Ovary (tissue), 7 donors: ENCODE measurements at regions not wholly inside any gene's neighbourhood (a gene's known extent, or its start where the extent isn't known, plus 50 kb on each side); places are given as distances from the start of the nearest gene placed in this dataset.
"Not testable (repeated sequence)": the region's sequence is repeated elsewhere in the genome, so short reads cannot be mapped to it uniquely, and the experiment has no call there.

ENCODE experiments used
- DNase-seq, 5 donors: peaks; one replicate each; pipeline ENCODE4 v3.0.0-alpha.2; 2019 to 2020
- H3K27ac ChIP-seq, 2 donors: fragments of 200-600 bp; one replicate each; pipeline versions ENCODE4 v1.5.1 to v1.8.0; 2019 to 2022
- H3K27me3 ChIP-seq: fragments of 200-600 bp; one replicate; pipeline ENCODE4 v1.8.0; 2022
- H3K36me3 ChIP-seq: fragments of 200-600 bp; sonication (generic); one replicate; pipeline ENCODE4 v1.5.1; 2019
- H3K4me1 ChIP-seq: one replicate; pipeline ENCODE4 v1.8.1; 2013; ENCODE audit warnings: mild to moderate bottlenecking, moderate library complexity; ENCODE audit not compliant: insufficient read depth
- H3K4me3 ChIP-seq: fragments of 200-600 bp; sonication (generic); one replicate; pipeline ENCODE4 v1.5.1; 2017
- H3K9me3 ChIP-seq, 2 donors: fragments of 200-600 bp in 1 of 2; sonication (generic) in 1 of 2; one replicate each; pipeline versions ENCODE4 v1.5.1 to v1.8.1; 2013 to 2019; ENCODE audit warnings: mild to moderate bottlenecking in 1 of 2, moderate library complexity in 1 of 2
- EP300 ChIP-seq: sonication (generic); formaldehyde crosslinking; IDR thresholded peaks from one replicate; pipeline ENCODE4 v1.6.1; 2017; ENCODE audit warnings: antibody characterized with exemption
- POLR2A ChIP-seq: fragments of 450-650 bp; IDR thresholded peaks from one replicate; pipeline ENCODE4 v1.6.1; 2017; ENCODE audit warnings: antibody characterized with exemption, mild to moderate bottlenecking, moderate library complexity
- WGBS, 3 donors: extraction: QIAGEN DNeasy Blood & Tissue Kit in 1 of 3; methylation state at CpG; one replicate each; pipeline versions ENCODE4 v1.1.5 to v1.1.7; 2013 to 2017; 5-methylcytosine and 5-hydroxymethylcytosine counted together
- intact Hi-C, 4 donors: fragments of 100-400 bp; cut with DNase I; formaldehyde crosslinking; loops; one replicate each; pipeline versions ENCODE4 v1.11.0 to v1.15.1; 2022 to 2023
- TF ChIP-seq, protein P1 (sequence below), 3 donors: fragments of 450-650 bp in 2 of 3; fragments of 200-600 bp in 1 of 3; IDR thresholded peaks; one replicate each; pipeline versions ENCODE4 v1.5.1 to v1.8.0; 2016 to 2022; ENCODE audit warnings: antibody characterized with exemption in 3 of 3, mild to moderate bottlenecking in 1 of 3
- donor health status: DM: no; HTN: no; CAD: no; lungs with moderate emphysema.
- donor health status: DM: no; HTN: no; CAD: no.
- donor health status: Bipolar disorder and iron deficiency.
- donor health status: DM: no; HTN: no; CAD: no.
- donor health status: DM: yes; HTN: yes; CAD: no.

DNA sequence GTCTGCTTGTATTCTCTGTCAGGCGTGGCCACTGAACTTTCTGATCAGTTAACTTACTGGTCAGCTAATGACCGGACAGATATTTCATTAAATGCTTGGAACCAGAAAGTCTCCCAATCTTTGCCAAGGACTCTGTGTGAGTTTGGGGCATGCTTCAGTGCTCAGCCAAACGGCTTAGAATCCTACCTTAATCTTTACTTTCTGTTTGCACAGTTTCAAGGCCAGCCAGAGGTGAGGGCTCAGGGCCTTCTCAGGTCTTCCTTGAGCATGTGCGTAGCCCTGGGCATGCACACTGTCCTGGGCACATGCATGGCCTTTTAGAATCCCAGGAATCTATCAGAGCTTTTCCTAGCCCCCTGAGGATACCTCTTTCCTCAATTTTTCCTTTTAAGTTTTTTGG lies 230.1 kb downstream of the RAB11FIP4 start:
- WGBS, 3 donors = 71 to 83% (median 75%) methylated on average over 4 of the region's 4 CpGs
- H3K27ac ChIP-seq = no peak overlapping the region
- peaks cover 0 to 8% of the 10 kb centered on the region in 2 donors for H3K9me3 ChIP-seq
- intact Hi-C loops = no loop called here
- DNase-seq = no peak
- no peaks in the 10 kb centered on the region for H3K36me3 ChIP-seq
- TF ChIP-seq, protein P1, sequence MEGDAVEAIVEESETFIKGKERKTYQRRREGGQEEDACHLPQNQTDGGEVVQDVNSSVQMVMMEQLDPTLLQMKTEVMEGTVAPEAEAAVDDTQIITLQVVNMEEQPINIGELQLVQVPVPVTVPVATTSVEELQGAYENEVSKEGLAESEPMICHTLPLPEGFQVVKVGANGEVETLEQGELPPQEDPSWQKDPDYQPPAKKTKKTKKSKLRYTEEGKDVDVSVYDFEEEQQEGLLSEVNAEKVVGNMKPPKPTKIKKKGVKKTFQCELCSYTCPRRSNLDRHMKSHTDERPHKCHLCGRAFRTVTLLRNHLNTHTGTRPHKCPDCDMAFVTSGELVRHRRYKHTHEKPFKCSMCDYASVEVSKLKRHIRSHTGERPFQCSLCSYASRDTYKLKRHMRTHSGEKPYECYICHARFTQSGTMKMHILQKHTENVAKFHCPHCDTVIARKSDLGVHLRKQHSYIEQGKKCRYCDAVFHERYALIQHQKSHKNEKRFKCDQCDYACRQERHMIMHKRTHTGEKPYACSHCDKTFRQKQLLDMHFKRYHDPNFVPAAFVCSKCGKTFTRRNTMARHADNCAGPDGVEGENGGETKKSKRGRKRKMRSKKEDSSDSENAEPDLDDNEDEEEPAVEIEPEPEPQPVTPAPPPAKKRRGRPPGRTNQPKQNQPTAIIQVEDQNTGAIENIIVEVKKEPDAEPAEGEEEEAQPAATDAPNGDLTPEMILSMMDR (IDR thresholded peaks at IDR 0.05) = no peak
- no peaks in the 10 kb centered on the region for H3K4me1 ChIP-seq
- no peak overlapping the region for H3K4me3 ChIP-seq
- H3K27me3 ChIP-seq = no peaks in the 10 kb centered on the region

GRCh38 chr17:31611053-31611452 lies 219.6 kb downstream of the RAB11FIP4 start:
- H3K36me3 ChIP-seq, H3K9me3 ChIP-seq, intact Hi-C loops, H3K4me1 ChIP-seq, H3K27ac ChIP-seq, H3K27me3 ChIP-seq, DNase-seq, H3K4me3 ChIP-seq: not testable (repeated sequence)
- WGBS, 3 donors = 73 to 79% (median 76%) methylated on average over 4 of the region's 4 CpGs

DNA sequence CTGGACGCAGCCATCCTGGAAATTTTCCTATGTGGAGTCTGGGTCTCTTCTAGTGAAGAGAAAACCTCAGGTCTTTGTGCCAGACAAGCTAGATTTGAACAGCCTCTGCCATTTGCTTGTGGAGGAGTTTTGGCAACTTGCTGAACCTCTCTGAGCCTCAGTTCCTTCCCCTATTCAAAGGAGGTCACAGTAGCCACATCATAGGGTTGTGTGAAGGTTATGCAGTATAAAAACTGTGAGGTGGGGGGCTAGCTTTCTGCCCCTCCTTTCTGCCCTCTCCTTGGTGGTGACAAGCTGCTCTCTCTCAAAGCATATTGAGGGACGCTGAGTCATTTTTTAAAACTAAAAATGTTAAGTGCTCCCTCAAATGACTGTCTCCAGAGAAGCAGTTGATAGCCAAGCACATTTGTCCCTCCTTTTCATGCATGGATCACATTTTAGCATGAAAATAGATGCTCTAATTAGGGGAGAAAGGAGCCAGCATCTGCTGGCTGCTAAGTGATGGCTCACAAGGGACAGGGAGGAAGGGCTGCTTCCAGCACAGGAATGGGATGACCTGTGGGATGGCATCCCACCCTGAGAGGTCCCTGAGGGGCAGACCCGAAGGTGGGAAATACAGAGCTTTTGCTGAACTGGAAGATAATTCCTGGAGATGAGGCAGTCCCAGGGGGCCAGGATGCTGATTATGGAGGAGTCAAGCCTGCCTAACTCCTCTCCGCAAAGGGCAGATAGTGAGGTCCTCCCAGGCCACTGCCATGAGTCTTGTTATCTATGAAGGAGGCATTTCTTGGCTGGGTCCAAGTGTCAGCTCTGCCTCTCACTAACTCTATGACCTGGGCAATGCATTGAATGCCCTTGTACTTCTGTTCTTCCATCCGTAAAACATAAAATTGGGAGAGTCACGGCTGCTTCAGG lies 218.8 kb downstream of the RAB11FIP4 start:
- WGBS, 3 donors = 62 to 67% (median 65%) methylated on average over 6 of the region's 6 CpGs
- no peak for TF ChIP-seq POLR2A
- TF ChIP-seq, protein P1 (IDR thresholded peaks at IDR 0.05) = no peak
- no peak for TF ChIP-seq EP300
- H3K9me3 ChIP-seq = no peaks in the 10 kb centered on the region
- DNase-seq = no peak
- intact Hi-C loops = no loop called here
- H3K27me3 ChIP-seq = no peaks in the 10 kb centered on the region
- H3K4me3 ChIP-seq = no peak overlapping the region
- no peaks in the 10 kb centered on the region for H3K36me3 ChIP-seq
- no peak overlapping the region for H3K27ac ChIP-seq
- H3K4me1 ChIP-seq = no peaks in the 10 kb centered on the region

DNA sequence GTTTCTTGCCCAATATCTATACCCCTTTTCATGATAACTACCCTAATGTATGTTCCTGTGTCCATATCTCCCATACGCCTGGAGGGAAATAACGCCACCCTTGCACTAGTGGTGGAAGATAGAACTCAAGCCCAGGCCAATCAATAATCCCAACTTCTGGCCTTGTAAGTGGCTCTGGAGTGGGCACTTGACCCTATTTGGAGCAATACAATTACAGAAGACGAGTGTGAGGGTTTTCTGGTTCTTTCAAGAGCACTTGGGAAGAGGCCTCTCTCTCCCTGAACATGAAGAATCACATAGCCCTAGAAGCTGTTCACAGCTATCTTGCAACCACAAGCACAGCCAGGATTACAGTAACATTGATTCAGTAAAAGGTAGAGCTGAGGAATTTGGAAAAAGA lies 217.9 kb downstream of the RAB11FIP4 start:
- H3K27me3 ChIP-seq = no peaks in the 10 kb centered on the region
- no peak for DNase-seq
- H3K27ac ChIP-seq = no peak overlapping the region
- H3K4me3 ChIP-seq = no peak overlapping the region
- intact Hi-C loops = no loop called here
- H3K36me3 ChIP-seq = no peaks in the 10 kb centered on the region
- H3K9me3 ChIP-seq = no peaks in the 10 kb centered on the region
- TF ChIP-seq, protein P1 (IDR thresholded peaks at IDR 0.05) = no peak
- TF ChIP-seq POLR2A = no peak
- no peak for TF ChIP-seq EP300
- 92 to 95% (median 92%) methylated on average over 3 of the region's 3 CpGs for WGBS, 3 donors
- no peaks in the 10 kb centered on the region for H3K4me1 ChIP-seq

GRCh38 chr17:31608659-31609254 lies 217.3 kb downstream of the RAB11FIP4 start:
- H3K36me3 ChIP-seq = no peaks in the 10 kb centered on the region
- DNase-seq = no peak
- TF ChIP-seq EP300 = no peak
- no peak for TF ChIP-seq POLR2A
- TF ChIP-seq, protein P1 (IDR thresholded peaks at IDR 0.05) = no peak
- H3K9me3 ChIP-seq = no peaks in the 10 kb centered on the region
- no peak overlapping the region for H3K4me3 ChIP-seq
- H3K27ac ChIP-seq = no peak overlapping the region
- intact Hi-C loops = no loop called here
- no peaks in the 10 kb centered on the region for H3K4me1 ChIP-seq
- 72 to 84% (median 74%) methylated on average over 3 of the region's 3 CpGs for WGBS, 3 donors
- H3K27me3 ChIP-seq = no peaks in the 10 kb centered on the region
